ENCODE measurements at regions not wholly inside any gene's neighbourhood (a gene's known extent, or its start where the extent isn't known, plus 50 kb on each side); places are given as distances from the start of the nearest gene placed in this dataset.
"Not testable (repeated sequence)": the region's sequence is repeated elsewhere in the genome, so short reads cannot be mapped to it uniquely, and the experiment has no call there.

DNA sequence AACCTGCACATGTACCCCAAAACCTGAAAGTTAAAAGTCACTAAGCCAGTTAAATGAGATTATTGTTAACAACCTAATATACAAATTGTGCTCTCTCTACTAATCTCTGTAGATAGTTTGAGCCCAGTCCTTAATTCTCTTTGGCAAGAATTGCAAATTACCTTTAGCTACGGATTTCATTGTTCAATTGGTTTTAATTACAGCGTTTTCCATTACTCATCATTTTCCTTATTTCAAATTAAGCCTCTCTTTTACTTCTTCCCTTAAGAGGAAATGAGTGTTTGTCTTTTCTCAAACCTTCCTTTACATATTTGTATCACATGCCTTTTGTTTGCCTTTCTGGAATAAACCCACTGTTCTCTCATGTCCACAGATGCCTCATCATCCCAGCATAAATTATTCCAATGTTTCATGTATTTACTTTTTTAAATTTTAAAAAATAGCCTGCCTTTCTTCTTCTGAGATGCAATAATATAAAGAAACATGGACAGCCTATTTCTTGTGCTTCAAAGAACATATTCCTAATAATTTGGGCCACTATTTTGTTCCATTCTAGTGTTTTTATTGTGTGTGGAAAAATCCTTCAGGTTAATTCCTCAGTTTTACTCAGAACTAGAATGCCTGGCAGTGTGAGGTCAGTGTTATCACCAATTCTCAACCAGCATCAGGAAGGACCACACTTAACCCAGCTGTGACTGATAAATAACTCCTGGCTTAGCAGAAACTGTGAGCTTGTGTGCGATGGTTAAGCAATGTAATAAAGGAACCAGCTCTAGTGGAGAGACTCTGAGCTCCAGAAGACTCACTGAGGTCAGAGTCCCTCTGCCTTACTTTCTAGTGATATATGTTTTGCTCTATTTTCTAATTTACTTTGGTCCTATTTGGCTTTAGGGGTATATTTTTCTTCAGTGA is 600.5 kb downstream of the LTN1 start:
- no peak for DNase-seq

DNA sequence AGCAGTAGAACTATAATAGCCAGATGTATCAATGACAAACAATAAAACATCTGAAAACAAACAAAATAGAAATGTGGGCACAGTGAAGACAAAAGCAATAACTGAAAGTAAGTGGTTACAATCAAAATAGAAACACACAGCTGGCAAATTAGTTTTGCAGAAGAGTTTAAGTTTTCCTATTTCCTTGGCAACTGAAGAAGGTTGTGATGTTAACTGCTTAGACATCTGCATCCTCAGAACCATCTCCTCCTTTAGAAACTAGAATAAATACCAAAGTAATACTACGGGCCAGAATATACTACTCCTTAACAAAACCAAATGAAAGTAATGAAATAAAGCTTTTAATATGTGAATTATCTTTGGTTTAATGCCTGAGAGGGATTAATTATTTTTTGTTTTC is 605.5 kb downstream of the LTN1 start:
- no peak for DNase-seq

DNA sequence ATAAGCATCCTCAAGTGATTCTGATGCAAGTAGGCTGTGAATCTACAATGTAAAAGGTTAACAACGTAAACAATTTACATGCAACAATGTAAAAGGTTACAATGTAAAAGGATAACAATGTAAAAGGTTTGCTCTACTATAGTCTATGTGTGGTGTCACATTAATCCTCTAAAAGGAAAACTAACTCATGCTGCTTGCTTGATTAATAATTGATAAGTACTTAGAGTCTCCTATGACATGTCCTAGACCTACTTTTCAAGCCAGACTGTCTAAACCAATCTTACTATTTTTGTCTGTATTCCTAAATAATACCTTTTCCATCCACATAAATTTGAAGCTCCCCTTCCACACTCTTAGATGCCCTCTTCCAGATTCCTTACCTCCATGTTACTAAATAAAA is 606.8 kb downstream of the LTN1 start:
- DNase-seq, result no peak

DNA sequence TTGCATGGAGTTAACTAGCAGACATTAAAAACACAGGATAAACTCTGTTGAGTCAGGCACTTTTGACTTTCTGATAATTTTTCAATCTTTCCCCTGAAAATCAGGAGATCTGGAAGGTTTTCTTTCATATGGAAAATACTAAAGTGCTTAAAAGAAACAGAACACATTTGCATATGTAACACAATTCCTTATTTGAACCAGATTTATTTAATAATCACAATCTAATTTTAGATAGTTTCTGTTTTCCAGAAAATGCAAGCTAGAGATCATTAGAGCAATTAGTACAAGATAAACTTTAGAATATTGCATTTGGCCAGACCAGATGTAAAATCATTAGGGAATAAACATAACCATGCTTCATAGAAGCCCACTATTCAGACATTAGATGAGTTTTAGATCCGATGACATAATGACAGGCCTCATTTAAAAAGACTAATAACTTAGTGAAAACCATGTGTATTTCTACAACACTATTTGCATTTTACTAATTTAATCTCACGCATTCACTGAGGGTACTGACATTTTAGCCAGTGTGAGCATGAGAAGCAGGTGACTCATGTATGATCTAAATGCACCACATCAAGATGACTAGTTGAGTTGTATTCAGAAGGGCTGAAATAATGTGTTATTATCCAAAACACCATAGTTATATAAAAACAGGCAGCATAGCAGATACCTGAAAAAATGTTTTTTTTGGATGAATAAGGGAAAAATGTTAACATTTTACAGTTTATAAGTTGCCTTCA is 611.5 kb downstream of the LTN1 start:
- not testable (repeated sequence) for DNase-seq

DNA sequence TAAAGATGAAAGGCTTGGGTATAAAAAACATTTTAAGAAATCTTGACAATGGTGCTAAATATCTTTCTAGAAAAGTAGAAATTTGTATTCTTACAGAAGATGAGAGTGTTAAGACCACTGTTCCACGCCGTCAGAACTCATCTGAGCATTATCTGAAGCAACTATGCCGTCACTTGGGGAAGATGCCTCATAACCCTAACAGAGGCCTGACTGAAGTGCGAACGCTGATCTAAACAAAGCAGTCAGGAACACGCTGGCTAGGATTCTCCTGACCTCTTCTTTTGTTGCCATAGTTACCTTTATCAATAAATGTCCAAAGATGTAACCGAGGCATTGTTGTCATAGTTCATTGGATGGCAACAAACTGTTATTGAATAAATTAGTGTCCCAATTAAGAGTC is 612.4 kb downstream of the LTN1 start:
- no peak for DNase-seq

DNA sequence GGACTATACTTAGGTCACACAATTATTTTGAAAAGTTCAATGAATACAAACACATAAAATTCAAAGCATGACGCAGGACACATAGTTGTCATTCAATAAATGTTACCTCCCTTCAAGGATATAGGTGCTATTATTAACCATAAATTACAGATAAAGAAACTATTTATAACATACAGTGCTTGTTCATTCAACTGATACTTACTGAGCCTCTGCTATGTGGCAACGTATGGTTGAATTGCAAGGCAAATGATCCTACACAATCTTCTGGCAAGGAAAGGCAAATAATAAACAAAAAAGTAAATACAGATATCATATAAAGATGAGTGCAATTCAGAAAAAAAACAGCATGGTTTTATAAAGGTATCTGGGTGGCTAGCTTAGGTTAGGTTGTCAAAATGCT is 614.7 kb downstream of the LTN1 start:
- DNase-seq, result no peak

DNA sequence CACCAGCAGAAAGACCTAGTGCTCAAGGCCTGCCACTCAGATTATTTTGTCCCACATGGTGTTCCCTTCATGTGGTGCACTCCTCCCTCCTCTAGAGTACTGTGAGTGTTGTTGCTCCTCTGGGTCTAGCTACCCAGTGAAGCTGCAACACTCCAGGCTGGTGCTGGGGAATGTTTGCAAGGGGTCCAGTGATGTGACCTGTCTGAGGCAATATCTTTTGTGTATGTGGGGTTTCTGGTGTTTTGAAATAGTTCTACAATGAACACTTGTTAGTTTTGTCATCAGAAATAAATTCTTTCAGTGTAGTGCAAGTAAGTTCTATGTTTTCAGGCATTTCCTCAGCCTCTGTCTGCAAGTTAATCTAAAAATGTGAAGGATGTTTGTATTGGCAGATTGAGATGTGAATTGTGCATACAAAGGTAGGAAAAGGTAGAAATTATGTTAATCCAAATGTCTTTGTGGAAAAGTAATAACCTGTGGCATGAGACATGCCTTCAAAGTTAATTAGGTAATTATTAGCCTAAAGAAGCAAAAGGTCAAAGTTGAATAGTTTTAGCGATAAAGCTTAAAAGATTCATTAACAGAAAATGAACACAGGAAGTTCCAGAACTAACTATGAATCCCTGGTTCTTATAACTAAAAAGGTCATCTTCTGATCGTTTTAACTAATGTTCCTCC is 616.8 kb downstream of the LTN1 start:
- no peak for DNase-seq

DNA sequence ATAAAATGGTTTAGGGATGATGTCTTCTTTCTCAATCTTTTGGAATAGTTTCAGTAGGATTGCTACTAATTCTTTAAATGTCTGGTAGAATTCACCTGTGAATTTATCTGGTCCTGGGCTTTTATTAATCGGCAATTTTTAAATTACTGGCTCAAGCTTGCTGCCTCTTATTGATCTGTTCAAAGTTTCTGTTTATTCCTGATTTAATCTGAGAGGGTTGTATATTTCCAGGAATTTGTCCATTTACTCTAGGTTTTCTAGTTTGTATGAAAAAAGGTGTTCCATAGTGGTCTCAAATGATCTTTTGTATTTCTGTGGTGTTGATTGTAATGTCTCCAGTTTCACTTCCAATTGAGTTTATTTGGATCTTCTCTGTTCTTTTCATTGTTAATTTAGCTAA is 617.8 kb downstream of the LTN1 start:
- DNase-seq, result no peak

DNA sequence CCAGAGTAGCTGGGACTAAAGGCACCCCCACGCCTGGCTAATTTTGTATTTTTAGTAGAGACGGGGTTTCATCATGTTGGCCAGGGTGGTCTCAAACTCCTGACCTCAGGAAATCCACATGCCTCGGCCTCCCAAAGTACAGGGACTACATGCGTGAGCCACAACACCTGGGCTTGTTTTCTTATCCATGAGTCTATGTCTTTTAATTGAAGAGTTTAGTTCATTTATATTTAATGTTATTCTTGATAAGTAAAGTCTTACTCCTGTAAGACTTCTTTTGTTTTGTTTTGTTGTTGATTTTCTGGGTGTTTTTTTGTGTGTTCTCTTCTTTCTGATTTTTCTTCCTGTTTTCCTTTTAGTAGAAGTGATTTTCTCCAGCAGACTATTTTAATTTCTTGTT is 621.0 kb downstream of the LTN1 start:
- no peak for DNase-seq

DNA sequence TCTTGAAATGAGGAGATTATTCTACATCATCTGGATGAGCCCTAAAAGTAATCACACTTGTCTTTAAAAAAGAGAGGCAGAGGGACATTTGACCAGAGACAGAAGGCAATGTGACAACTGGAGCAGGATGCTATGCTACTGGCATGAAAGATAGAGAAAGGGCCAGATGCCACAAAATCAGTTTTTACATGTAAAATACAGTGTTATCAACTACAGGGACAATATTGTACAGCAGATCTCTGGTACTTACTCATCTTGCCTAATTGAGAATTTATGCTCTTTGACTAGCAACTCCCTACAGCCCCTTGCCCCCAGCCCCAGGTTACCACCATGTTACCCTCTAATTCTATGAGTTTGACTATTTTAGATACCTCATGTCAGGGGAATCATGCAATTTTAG is 633.4 kb downstream of the LTN1 start:
- no peak for DNase-seq

DNA sequence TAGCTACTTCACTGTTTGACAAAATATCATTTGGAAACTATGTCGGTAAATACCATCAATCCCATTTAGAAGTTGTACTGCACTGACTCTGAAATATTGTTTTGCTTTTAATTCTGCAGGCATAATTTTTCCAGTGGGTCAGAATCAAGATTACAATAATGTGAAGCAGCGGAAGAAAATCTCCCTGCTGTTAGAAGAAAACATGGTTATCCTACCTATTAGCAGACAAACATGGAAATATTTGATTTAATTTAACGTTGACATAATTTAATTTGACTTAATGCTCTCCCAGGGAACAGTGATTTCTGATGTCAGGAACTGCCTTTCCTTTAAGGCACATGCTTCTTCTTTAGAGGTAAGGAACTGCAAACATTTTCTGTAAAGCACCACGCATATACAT is 634.0 kb downstream of the LTN1 start:
- DNase-seq, result no peak

DNA sequence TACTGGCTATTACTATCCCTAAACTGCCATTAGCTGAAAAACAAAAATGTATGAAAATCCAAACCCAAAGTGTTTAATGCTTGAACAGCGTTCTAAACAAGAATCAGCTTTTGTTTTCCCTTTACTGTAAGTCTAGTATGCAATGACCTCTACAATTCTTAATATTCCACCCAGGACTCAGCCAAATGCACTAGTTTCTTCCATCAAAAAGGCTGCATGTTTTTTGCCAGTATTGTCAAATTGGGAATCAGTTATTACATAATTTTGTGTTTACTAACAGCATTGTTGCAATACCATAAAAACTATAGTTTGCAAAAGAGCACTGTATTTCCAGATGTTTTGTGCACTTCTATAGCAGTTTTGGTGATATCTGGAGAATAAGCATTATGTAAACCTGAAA is 634.5 kb downstream of the LTN1 start:
- no peak for DNase-seq

DNA sequence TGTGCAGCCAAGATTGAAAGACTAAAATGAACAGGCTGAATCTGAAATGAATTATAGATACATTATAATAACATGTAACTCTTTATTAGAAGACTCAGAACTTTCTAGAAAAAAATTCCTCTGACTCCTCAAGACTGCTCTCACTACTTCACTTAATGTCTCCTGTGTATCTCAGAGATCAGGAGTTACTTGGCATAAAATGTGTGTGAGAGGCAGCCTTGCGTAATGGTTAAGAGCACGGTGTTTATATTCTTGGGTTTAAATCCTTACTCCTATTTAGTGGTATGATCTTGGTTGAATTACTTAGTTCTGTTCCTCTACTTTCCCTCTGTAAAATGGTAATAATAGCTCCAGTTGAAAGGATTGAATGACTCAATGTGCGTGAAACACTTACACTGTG is 634.9 kb downstream of the LTN1 start:
- DNase-seq, result no peak

DNA sequence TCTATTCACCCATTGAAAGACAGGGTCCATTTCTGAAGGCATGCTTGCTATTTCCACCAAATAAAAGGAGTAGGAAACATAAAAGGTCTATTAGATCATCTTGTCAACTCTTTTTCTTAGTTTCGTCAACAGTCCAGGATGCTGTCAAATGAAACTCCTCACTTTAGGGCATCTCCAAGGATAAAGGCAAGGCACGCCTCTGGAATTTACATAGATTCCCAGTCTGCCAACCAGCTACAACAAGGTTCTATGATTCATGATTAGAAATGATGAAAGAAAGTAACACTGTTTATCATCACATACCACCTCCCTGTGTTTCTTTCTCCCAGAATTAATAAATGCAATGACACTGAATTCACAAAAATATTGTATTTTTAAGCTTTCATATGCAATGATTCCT is 636.3 kb downstream of the LTN1 start:
- DNase-seq, result no peak

DNA sequence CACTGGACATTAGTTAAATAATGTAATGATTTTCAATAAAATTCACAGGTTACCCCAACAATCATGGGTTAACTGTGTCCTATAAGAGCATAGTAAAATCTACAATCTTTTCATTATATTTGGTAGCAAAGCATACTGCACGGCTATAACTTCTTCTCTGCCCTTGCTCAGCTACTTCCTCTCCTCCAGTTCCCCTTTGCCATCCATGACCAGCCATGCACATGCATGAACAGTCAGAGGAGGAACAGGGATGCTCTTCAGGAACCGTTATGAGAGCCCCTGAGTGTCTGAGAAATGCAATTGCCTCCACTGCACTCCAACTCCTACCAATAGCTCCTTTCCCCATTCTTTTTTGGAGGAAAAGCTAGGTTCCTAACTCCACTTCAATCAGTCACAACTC is 646.7 kb downstream of the LTN1 start:
- DNase-seq, result no peak

DNA sequence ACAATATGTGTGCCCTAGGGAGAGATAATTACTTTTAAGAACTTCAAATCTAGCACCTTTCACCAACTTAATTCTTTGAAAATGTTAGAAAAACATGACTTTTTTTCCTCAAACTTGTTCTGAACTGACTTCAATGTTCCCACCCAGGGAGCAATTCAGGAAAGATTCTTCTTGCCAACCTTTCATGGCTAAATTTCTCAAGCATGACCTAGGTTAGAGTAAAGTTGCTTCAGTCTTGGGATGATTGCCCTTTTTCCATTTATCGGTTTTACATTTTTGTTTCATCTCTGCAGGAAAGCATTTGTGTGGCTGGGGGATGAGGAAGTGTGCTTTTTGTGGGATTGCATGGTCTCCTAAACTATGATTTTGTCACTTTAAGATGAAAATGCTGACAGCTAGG is 647.7 kb downstream of the LTN1 start:
- DNase-seq, result no peak

DNA sequence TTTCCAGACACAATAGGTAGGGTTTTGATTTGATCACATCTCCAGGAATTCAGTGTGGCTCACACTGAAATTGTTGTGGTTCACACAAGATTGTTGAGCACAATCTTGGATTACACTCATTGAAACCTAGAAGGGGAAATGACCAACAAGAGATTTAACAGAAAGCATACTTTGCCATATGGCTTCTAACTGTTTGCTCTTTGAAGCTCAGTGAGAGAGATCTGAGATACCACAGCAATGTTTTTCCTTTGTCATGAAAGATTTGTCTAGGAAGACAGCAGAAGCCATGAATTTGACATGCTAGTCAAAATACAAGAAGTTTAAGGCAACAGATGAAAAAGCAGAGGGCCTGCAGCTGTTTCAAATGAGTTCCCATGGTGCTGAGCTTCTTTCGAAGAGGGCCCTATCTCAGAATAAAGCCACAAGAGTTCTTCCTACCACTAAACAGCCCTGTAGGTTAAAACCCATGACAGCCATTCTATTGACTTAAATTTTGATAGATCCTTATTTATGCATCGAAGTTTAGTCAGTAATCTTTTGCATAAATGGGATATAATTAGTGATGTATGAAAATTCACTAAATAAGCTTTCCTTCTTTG is 650.4 kb downstream of the LTN1 start:
- DNase-seq, result no peak

DNA sequence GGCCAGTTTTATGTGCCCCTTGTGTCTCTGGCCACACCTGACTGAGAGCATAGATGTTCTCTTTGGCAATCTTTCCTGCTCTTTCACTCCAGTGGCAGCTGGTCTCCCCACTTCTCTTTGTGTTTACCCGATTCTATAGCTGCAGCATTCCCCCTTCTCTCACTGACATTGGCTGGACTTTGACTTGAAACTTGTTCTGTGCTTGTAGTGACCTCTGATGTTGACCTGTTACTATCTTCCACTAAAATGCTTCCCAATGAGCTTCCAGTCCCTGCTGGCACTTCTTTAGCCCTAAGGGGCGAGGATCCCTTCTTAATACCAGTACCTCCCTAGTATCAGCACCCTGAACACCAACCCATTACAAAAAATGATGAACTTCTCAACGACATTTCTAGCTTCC is 653.3 kb downstream of the LTN1 start:
- DNase-seq, result no peak

DNA sequence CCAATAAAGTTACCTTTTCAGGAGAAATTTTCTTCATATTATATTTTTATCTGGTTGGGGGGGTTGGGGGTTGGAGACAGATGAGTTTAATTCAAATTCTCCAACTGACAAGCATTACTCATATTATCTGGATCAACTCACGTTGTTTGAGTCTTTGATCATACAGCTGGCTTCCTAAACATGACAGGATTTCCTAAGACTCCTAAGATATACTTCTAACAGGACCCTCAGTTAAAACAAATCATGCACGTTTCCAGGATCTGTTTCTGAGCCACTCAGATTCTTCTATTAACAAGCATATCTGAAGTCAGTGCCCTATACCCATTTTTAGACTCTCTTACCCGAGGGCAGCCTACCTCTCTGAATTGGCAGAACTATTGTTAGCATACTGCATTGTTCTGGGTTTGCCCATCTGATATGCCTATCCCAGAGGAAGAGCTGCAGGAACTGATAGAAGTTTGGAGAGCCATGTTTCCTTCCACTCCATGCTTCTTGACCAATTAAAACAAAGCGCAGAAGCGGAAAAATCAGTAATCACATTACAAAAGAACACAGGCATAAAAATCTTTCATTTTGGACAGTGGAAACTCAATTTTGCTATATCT is 653.9 kb downstream of the LTN1 start:
- DNase-seq, result no peak

DNA sequence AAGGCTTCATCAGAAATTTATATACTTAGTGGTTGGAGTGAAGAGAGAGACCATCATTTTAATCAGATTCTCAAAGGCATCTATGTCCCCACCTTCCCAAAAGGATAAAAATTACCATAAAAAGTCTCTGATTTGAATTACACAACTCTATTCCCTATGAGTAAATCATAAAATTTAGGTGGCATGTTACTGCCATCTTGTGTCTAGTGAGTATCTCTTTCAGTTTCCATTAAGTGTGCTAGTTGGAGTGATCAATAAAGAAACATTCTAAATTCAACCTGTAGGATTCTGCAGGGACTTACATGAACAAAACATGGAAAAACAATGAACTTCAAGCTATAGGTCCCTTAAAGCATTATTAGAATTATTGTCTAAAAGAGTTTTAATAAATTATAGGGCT is 655.4 kb downstream of the LTN1 start:
- DNase-seq, result no peak

DNA sequence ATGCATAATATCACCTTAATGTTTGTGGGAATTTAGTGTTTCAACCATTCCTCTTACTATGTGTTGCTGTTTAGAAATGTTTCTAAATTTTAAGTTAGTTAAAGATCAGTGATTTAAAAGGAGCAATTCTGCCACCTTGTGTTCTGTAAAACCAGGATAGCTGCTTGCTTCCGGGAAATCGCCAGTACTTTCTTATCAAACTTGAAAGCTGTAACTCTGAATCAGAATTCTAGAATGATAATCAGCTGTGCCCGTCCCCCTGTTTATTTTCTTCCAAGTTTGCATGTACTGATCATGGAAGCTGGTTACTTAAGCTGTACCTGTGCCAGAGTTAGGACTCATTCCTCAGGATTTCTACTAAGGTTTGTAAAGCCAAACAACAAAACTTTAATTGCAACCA is 656.4 kb downstream of the LTN1 start:
- no peak for DNase-seq

DNA sequence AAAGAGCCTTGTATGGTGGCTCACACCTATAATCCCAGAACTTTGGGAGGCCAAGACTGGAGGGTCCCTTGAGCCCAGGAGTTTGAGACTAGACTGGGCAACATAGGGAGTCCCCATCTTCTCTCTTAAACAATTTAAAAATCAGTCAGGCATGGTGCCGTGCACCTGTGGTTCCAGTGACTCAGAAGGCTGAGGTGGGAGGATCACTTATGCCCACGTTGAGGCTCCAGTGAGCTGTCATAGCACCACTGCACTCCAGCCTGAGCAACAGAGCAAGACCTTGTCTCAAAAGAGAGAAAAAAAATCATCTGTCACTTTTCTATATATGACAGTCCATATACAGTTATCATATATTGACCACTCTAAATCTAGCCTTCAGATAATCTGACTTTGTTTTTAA is 658.3 kb downstream of the LTN1 start:
- DNase-seq, result no peak

DNA sequence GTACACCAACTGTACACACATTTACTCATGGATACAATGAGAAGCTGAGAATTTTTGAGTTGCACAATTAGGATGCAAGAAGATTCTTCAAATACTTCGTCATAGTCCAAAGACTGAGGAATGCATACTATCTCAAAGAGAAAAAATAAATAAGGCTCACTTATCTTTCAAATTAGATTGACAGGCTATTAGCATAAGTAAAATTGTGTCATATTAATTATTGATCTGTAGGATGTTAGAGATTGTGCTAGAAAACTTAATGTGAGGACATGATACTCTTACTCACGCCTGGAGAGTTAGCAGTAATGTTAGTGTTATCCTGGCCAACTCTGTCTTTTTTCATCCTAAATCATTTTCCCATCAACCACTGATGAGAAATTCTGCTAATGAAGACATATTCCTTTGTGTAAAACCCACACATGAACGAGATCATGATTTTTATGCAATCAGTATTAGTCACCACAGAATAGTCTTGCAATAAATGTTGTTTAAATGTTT is 659.0 kb downstream of the LTN1 start:
- DNase-seq, result no peak
